ENCODE measurements at regions not wholly inside any gene's neighbourhood (a gene's known extent, or its start where the extent isn't known, plus 50 kb on each side); places are given as distances from the start of the nearest gene placed in this dataset.

GRCh38 chr20:11581271-11581670, 336.4 kb upstream of the BTBD3 start:
- H3K27me3 Mint-ChIP-seq (ENCODE audit: insufficient read depth) = no peaks in the 10 kb centered on the region
- intact Hi-C loops (cut with micrococcal nuclease) = no loop called here
- H3K4me3 Mint-ChIP-seq = no peak overlapping the region
- H3K36me3 Mint-ChIP-seq (ENCODE audit: low read depth) = no peaks in the 10 kb centered on the region
- DNase-seq (ENCODE audit: low spot score) = no peak
- no peaks in the 10 kb centered on the region for H3K4me1 Mint-ChIP-seq (ENCODE audit: low read depth)
- H3K27ac Mint-ChIP-seq = no peak overlapping the region
- peaks cover 3% of the 10 kb centered on the region for H3K9me3 Mint-ChIP-seq

GRCh38 chr20:11582060-11582459, 335.6 kb upstream of the BTBD3 start:
- no peak overlapping the region for H3K4me3 Mint-ChIP-seq
- H3K4me1 Mint-ChIP-seq (ENCODE audit: low read depth) = no peaks in the 10 kb centered on the region
- H3K9me3 Mint-ChIP-seq = no peaks in the 10 kb centered on the region
- H3K27ac Mint-ChIP-seq = no peak overlapping the region
- intact Hi-C loops (cut with micrococcal nuclease) = no loop called here
- no peak for DNase-seq (ENCODE audit: low spot score)
- no peaks in the 10 kb centered on the region for H3K36me3 Mint-ChIP-seq (ENCODE audit: low read depth)
- H3K27me3 Mint-ChIP-seq (ENCODE audit: insufficient read depth) = no peaks in the 10 kb centered on the region

GRCh38 chr20:11585752-11586352, 331.8 kb upstream of the BTBD3 start:
- Mint-ChIP-seq H3K36me3 (ENCODE audit: low read depth) (no peaks in the 10 kb centered on the region), H3K4me1 (ENCODE audit: low read depth) (no peaks in the 10 kb centered on the region), H3K27ac (no peak overlapping the region), H3K27me3 (ENCODE audit: insufficient read depth) (no peaks in the 10 kb centered on the region), H3K9me3 (peaks cover 3% of the 10 kb centered on the region), H3K4me3 (no peak overlapping the region)
- intact Hi-C loops (cut with micrococcal nuclease) = no loop called here
- no peak for DNase-seq (ENCODE audit: low spot score)

- Mint-ChIP-seq H3K9me3 (peaks cover 6% of the 10 kb centered on the region), H3K4me1 (ENCODE audit: low read depth) (no peaks in the 10 kb centered on the region), H3K4me3 (no peak overlapping the region), H3K27ac (no peak overlapping the region), H3K36me3 (ENCODE audit: low read depth) (no peaks in the 10 kb centered on the region), H3K27me3 (ENCODE audit: insufficient read depth) (no peaks in the 10 kb centered on the region)
- DNase-seq (ENCODE audit: low spot score) = no peak
- intact Hi-C loops (cut with micrococcal nuclease) = no loop called here
These were observed 328.8 kb upstream of the BTBD3 start for GRCh38 chr20:11588875-11589274.

GRCh38 chr20:11591965-11592364, 325.7 kb upstream of the BTBD3 start:
- Mint-ChIP-seq H3K36me3 (ENCODE audit: low read depth) (no peaks in the 10 kb centered on the region), H3K4me1 (ENCODE audit: low read depth) (no peaks in the 10 kb centered on the region)
- intact Hi-C loops (cut with micrococcal nuclease) = no loop called here

GRCh38 chr20:11604339-11604738, 313.4 kb upstream of the BTBD3 start:
- Mint-ChIP-seq H3K9me3 (peaks cover 19% of the 10 kb centered on the region), H3K36me3 (ENCODE audit: low read depth) (no peaks in the 10 kb centered on the region), H3K4me3 (no peak overlapping the region), H3K4me1 (ENCODE audit: low read depth) (no peaks in the 10 kb centered on the region), H3K27ac (no peak overlapping the region), H3K27me3 (ENCODE audit: insufficient read depth) (no peaks in the 10 kb centered on the region)
- DNase-seq (ENCODE audit: low spot score) = no peak
- intact Hi-C loops (cut with micrococcal nuclease) = no loop called here

More at GRCh38 chr20:11591965-11592364, 325.7 kb upstream of the BTBD3 start:
- Mint-ChIP-seq H3K27me3 (ENCODE audit: insufficient read depth) (no peaks in the 10 kb centered on the region), H3K27ac (no peak overlapping the region), H3K4me3 (no peak overlapping the region), H3K9me3 (peaks cover 17% of the 10 kb centered on the region)
- DNase-seq (ENCODE audit: low spot score) = no peak

GRCh38 chr20:11607047-11607446, 310.6 kb upstream of the BTBD3 start:
- no peaks in the 10 kb centered on the region for H3K27me3 Mint-ChIP-seq (ENCODE audit: insufficient read depth)
- no peak for DNase-seq (ENCODE audit: low spot score)
- no peak overlapping the region for H3K4me3 Mint-ChIP-seq
- intact Hi-C loops (cut with micrococcal nuclease) = no loop called here
- no peak overlapping the region for H3K27ac Mint-ChIP-seq
- H3K4me1 Mint-ChIP-seq (ENCODE audit: low read depth) = no peaks in the 10 kb centered on the region
- H3K9me3 Mint-ChIP-seq = peaks cover 19% of the 10 kb centered on the region
- H3K36me3 Mint-ChIP-seq (ENCODE audit: low read depth) = no peaks in the 10 kb centered on the region

GRCh38 chr20:11608736-11609135, 309.0 kb upstream of the BTBD3 start:
- no peak for DNase-seq (ENCODE audit: low spot score)
- Mint-ChIP-seq H3K9me3 (peaks cover 19% of the 10 kb centered on the region), H3K4me3 (no peak overlapping the region), H3K36me3 (ENCODE audit: low read depth) (no peaks in the 10 kb centered on the region), H3K27ac (no peak overlapping the region), H3K4me1 (ENCODE audit: low read depth) (no peaks in the 10 kb centered on the region), H3K27me3 (ENCODE audit: insufficient read depth) (no peaks in the 10 kb centered on the region)
- intact Hi-C loops (cut with micrococcal nuclease) = no loop called here

- no peak for DNase-seq (ENCODE audit: low spot score)
- H3K36me3 Mint-ChIP-seq (ENCODE audit: low read depth) = no peaks in the 10 kb centered on the region
- no peak overlapping the region for H3K27ac Mint-ChIP-seq
- H3K9me3 Mint-ChIP-seq = no peaks in the 10 kb centered on the region
- intact Hi-C loops (cut with micrococcal nuclease) = no loop called here
- no peak overlapping the region for H3K4me3 Mint-ChIP-seq
- no peaks in the 10 kb centered on the region for H3K27me3 Mint-ChIP-seq (ENCODE audit: insufficient read depth)
- H3K4me1 Mint-ChIP-seq (ENCODE audit: low read depth) = no peaks in the 10 kb centered on the region
These were observed 293.0 kb upstream of the BTBD3 start for GRCh38 chr20:11624704-11625103.

- intact Hi-C loops (cut with micrococcal nuclease) = no loop called here
- H3K4me1 Mint-ChIP-seq (ENCODE audit: low read depth) = no peaks in the 10 kb centered on the region
- H3K4me3 Mint-ChIP-seq = no peak overlapping the region
These were observed 291.1 kb upstream of the BTBD3 start for GRCh38 chr20:11626551-11626950.

GRCh38 chr20:11642866-11643265, 274.8 kb upstream of the BTBD3 start:
- Mint-ChIP-seq H3K27ac (no peak overlapping the region), H3K4me3 (no peak overlapping the region), H3K4me1 (ENCODE audit: low read depth) (no peaks in the 10 kb centered on the region), H3K27me3 (ENCODE audit: insufficient read depth) (no peaks in the 10 kb centered on the region), H3K36me3 (ENCODE audit: low read depth) (no peaks in the 10 kb centered on the region), H3K9me3 (peaks cover 8% of the 10 kb centered on the region)
- intact Hi-C loops (cut with micrococcal nuclease) = no loop called here
- DNase-seq (ENCODE audit: low spot score) = no peak

More at GRCh38 chr20:11626551-11626950, 291.1 kb upstream of the BTBD3 start:
- DNase-seq (ENCODE audit: low spot score) = no peak
- H3K27ac Mint-ChIP-seq = no peak overlapping the region
- no peaks in the 10 kb centered on the region for H3K27me3 Mint-ChIP-seq (ENCODE audit: insufficient read depth)
- no peaks in the 10 kb centered on the region for H3K36me3 Mint-ChIP-seq (ENCODE audit: low read depth)
- H3K9me3 Mint-ChIP-seq = peaks cover 3% of the 10 kb centered on the region

- Mint-ChIP-seq H3K4me3 (no peak overlapping the region), H3K9me3 (no peaks in the 10 kb centered on the region), H3K4me1 (ENCODE audit: low read depth) (no peaks in the 10 kb centered on the region), H3K36me3 (ENCODE audit: low read depth) (no peaks in the 10 kb centered on the region), H3K27ac (no peak overlapping the region), H3K27me3 (ENCODE audit: insufficient read depth) (no peaks in the 10 kb centered on the region)
- intact Hi-C loops (cut with micrococcal nuclease) = no loop called here
- DNase-seq (ENCODE audit: low spot score) = no peak
These were observed 271.3 kb upstream of the BTBD3 start for GRCh38 chr20:11646359-11646758.

GRCh38 chr20:11650566-11650965, 267.1 kb upstream of the BTBD3 start:
- Mint-ChIP-seq H3K4me3 (no peak overlapping the region), H3K9me3 (no peaks in the 10 kb centered on the region), H3K27me3 (ENCODE audit: insufficient read depth) (no peaks in the 10 kb centered on the region), H3K36me3 (ENCODE audit: low read depth) (no peaks in the 10 kb centered on the region), H3K27ac (no peak overlapping the region), H3K4me1 (ENCODE audit: low read depth) (no peaks in the 10 kb centered on the region)
- DNase-seq (ENCODE audit: low spot score) = no peak
- intact Hi-C loops (cut with micrococcal nuclease) = no loop called here

- intact Hi-C loops (cut with micrococcal nuclease) = no loop called here
- Mint-ChIP-seq H3K27me3 (ENCODE audit: insufficient read depth) (no peaks in the 10 kb centered on the region), H3K9me3 (no peaks in the 10 kb centered on the region)
These were observed 266.6 kb upstream of the BTBD3 start for GRCh38 chr20:11651138-11651537.

More at GRCh38 chr20:11651138-11651537, 266.6 kb upstream of the BTBD3 start:
- DNase-seq (ENCODE audit: low spot score) = no peak
- no peaks in the 10 kb centered on the region for H3K36me3 Mint-ChIP-seq (ENCODE audit: low read depth)
- no peaks in the 10 kb centered on the region for H3K4me1 Mint-ChIP-seq (ENCODE audit: low read depth)
- no peak overlapping the region for H3K27ac Mint-ChIP-seq
- no peak overlapping the region for H3K4me3 Mint-ChIP-seq

Measured in activated T-helper 1 cell treated with anti-CD3 and anti-CD28 coated beads, Interleukin-12 subunit alpha, Interleukin-12 subunit beta, Interleukin-2, Interleukin-4 antibody, amounts not matched to agents 30 ng/mL and 10 ng/mL and 1 ng/mL, durations not matched to agents 14 hours and 24 hours and 36 hours (primary cell).